ENCODE measurements at regions not wholly inside any gene's neighbourhood (a gene's known extent, or its start where the extent isn't known, plus 50 kb on each side); places are given as distances from the start of the nearest gene placed in this dataset.
"Not testable (repeated sequence)": the region's sequence is repeated elsewhere in the genome, so short reads cannot be mapped to it uniquely, and the experiment has no call there.

DNA sequence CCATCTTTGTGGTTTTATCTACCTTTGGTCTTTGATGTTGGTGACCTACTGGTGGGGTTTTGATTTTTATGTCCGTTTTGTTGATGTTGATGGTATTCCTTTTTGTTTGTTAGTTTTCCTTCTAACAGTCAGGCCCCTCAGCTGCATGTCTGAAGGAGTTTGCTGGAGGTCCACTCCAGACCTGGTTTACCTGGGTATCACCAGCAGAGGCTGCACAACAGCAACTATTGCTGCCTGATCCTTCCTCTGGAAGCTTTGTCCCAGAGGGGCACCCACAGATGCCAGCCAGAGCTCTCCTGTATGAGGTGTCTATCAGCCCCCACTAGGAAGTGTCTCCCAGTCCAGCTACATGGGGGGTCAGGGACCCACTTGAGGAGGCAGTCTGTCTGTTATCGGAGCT, 199.3 kb upstream of the WDFY3 start:
- DNase-seq: no peak
- no peak for ATAC-seq

- no peak for DNase-seq
- no peak for ATAC-seq
These were observed 199.8 kb upstream of the WDFY3 start for GRCh38 chr4:85166318-85166717.

DNA sequence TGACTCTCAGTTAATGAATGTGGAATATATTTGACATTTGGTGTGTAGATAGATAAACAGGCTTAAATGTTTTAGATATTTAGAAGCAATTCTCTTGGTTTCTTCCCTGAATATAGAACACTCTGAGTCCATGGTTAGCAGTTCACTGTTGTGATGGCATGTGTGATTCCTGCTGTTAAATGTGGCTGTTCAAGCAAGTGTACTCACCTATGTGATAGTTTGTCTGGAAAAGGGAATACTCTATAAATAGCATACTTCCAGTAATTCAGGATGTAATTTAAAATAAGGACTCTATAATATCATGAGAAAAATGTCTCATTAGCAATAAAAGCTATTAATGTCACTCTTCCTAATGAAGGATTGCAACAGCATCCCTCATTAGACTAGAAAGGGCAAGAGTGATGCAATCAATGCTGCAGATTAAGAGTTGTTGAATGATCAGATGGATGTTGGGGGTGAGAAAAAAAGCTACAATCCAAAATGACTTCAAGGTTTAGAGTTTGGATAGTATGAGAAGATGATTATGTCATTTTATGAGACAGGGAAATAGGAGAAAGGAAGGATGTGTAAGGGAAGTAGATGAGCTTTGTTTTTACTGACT, 201.8 kb upstream of the WDFY3 start:
- ATAC-seq (no peak), DNase-seq (no peak)

- ATAC-seq: no peak
- no peak for DNase-seq
These were observed 203.8 kb upstream of the WDFY3 start for GRCh38 chr4:85170241-85170640.

DNA sequence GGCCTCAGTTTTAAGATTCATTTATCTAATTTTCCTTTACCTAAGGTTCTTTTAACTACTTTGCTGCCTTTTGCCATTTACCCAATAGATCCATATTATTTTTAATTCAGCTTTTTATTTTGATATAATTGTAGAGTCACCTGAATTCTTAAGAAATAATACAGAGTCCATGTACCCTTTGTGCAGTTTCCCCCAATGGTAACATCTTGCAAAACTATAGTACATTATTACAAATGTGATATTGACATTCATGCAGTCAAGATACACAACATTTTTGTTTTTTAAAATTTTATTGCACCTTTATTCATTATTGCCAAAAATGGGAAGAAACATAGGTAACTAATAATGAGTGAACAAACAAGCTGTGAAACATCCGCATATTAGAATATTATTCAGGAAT, 208.7 kb upstream of the WDFY3 start:
- no peak for ATAC-seq
- DNase-seq: no peak

DNA sequence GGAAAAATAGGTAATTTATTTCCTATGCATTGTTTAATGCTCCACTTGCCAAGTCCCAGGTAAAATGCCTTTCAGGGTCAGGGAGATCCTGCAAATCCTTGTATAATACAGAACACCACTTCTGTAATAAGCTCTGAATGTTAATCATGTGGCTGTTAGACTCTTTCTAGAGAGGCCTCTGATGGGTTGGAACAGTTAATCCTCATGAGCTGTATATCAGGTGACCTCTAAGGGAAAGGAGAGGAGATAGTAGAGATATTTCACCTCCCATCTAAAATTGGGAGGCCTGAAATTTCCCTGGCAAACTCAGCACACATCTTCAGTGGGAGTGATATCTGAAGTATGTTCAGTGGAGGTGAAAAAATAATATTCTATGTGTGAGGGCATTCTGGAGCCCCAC, 210.6 kb upstream of the WDFY3 start:
- no peak for ATAC-seq
- no peak for DNase-seq

DNA sequence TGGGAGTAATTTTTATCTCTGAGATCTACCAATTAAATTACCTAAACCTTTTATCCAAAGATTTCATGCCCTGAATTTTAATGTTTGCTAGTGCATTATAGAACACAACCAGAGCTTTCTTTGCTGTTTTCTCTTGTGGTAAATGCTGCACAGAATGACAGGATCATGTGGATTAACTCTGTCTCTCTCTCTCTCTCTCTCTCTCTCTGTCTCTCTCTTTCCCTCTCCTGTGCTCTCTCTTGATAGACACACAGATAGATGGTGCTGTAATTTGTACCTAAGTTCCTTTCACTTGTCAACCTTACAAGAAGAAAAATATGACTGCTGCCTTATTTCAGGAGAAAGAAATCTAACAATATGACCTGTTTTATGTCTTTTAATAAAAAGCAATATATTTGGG, 211.2 kb upstream of the WDFY3 start:
- no peak for DNase-seq
- ATAC-seq: no peak

DNA sequence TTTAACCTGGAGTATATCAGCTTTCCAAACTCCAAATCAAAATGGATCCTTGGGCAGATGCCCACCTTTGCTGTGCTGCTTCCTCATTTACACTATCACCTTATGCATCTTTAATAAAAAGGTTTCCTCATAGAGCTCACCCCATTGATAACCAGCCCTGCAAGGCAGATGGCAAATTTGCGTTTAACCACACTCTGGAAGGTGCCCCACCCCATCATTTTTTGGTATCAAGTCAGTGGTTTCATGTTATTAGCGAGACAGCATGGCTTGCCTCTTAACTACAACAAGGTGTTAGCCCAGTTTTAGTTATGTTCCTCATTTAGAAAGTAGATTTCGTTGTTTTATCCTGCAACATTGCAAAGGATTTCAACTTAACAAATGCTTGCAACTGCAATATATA, 214.0 kb upstream of the WDFY3 start:
- ATAC-seq (no peak), DNase-seq (no peak)

GRCh38 chr4:85187106-85187505, 220.6 kb upstream of the WDFY3 start:
- no peak for ATAC-seq
- DNase-seq: no peak

- ATAC-seq, DNase-seq: not testable (repeated sequence)
These were observed 229.5 kb upstream of the WDFY3 start for GRCh38 chr4:85196015-85196414.

GRCh38 chr4:85200106-85200505, 233.6 kb upstream of the WDFY3 start:
- DNase-seq: no peak
- no peak for ATAC-seq

DNA sequence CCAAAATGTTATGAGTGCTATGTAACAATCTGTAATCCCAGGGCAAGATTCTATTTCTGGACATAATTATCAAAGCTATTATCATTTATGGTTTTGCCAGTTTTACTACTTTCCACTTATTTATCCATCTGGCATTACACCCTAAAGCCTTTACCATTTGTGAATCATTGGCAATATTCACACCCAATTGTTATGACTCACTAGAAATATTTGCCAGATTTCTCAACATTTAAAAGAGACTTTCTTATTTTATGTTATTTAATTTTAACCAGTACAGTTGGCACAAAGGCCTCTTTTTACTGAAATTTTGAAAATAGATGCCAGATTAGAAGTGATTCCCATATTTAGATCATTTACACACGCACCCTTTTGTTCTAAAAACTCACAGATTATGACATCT, 242.7 kb upstream of the WDFY3 start:
- DNase-seq: no peak

DNA sequence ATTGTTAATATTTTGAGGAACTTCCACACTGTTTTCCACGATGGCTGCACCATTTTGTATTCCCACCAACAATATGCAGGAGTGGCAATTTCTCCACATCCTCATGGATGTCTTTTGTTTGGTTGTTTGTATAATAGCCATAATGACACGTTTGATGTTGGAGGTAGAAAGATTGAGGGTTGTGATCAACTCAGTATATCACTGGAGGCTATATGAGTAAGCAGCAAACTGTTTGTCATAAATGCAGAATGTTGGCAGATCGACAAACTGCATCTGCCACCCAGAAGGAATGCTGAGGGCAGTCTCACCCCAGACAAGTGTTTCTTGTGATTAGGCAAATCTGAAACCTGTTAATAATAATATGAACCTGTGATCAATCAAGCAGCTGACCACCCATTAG, 243.9 kb upstream of the WDFY3 start:
- no peak for DNase-seq
- ATAC-seq: no peak

More for the DNA sequence above, 242.7 kb upstream of the WDFY3 start:
- no peak for ATAC-seq

GRCh38 chr4:85216571-85216970, 250.1 kb upstream of the WDFY3 start:
- not testable (repeated sequence) for ATAC-seq, DNase-seq

DNA sequence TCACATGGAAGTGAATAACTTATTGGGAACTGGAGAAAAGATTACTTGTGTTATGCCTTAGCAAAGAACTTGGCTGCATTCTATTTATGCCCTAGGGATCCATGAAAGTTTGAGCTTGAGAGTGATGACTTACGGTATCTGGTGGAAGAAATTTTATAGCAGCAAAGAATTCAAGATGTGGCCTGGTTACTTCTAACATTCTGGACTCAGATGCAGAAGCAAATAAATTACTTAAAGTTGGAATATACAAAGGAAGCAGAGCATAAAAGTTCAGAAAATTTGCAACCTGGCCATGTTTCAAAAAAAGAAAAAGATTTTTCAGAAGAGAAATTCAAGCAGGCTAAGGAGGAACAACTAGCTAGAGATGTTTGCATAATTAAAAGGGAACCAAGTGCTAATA, 252.3 kb upstream of the WDFY3 start:
- ATAC-seq (no peak), DNase-seq (no peak)

DNA sequence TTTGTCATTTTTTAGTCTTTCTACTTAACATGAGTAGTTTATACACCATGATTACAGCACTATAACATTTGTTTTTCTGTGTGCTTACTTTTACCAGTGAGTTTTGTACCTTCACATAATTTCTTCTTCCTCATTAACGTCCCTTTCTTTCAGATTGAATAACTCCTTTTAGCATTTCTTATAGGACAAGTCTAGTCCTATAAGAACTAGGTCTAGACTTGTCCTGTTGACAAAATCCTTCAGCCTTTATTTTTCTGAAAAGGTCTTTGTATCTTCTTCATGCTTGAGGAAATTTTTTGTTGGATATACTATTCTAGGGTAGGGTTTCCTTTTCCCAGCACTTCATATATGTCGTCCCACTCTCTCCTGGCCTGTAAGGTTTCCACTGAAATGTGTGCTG, 253.3 kb upstream of the ARHGAP24 start:
- no peak for ATAC-seq
- no peak for DNase-seq

DNA sequence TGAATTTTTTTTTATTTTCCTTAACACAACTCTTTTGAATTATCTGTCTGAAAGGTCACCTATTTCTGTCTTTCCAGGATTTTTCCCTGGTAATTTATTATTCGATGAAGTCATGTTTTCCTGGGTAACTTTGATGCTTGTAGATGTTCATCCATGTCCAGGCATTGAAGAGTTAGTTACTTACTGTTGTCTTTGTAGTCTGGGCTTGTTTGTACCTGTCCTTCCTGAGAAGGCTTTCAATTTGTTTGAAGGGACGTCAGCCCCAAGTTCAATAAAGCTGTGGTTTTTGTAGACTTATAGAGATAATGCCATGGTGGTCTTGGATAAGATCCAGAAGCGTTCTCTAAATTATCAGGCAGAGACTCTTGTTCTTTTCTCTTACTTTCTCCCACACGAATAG, 252.4 kb upstream of the ARHGAP24 start:
- ATAC-seq (no peak), DNase-seq (no peak)

DNA sequence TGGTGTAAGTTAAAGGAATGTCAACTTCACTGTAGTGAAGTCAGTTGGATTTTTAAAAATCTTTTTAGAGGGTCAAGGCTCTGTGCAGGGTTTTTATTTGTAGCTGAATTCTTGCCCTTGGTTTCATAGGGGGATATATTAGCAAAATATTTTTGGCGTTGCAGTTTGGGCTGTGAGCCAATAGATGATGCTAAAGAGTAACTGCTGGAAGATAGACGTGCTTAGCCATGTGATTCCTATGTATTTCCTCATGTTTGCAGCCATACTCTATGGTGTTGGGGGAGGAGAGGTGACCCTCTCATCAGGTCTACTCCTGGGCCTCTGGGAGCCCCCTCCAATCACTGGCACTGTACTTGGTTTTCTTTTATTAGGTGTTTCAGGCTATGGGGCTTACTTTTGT, 246.7 kb upstream of the ARHGAP24 start:
- ATAC-seq (no peak), DNase-seq (no peak)

- DNase-seq (no peak), ATAC-seq (no peak)
These were observed 241.4 kb upstream of the ARHGAP24 start for GRCh38 chr4:85233516-85233915.

DNA sequence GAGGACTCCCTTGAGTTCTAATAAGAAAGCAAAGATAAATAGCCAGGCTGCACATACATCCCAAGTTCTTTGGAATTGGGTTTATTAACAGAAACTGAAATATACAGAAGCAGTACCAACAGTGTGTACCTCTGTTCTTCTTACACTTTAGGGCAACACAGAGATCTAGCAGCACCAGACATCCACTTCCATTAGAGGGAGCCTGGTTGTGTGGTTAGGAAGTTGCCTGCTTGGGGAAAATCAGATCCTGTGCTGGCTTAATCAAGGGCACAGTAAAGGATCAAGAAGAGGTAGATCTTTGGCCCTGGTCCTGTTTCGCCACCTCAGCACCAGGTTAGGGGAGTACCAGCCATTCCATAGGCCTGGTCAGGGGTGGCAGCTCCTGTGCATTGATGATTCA, 231.1 kb upstream of the ARHGAP24 start:
- no peak for DNase-seq
- no peak for ATAC-seq

- DNase-seq: no peak
- no peak for ATAC-seq
These were observed 230.3 kb upstream of the ARHGAP24 start for GRCh38 chr4:85244638-85245037.

DNA sequence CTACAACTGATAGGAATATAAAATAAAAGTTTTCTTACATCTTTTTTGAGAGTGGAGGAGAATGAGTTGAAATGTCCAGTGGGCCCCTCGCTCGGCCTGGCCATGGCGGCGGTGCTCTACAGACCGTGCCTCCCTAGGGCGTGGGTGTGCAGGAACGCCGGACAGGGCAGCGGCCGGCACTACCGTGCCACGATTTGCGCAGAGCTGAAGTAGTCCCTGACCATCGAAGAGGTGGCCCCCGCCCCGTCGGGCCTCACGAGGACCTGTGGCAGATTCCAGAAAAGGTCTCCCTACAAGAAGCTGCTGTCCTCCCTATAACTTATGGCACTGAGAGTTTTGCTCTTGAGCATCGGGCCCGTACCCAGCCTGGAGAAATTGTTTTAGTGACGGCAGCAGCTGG, 228.9 kb upstream of the ARHGAP24 start:
- DNase-seq (no peak), ATAC-seq (no peak)

DNA sequence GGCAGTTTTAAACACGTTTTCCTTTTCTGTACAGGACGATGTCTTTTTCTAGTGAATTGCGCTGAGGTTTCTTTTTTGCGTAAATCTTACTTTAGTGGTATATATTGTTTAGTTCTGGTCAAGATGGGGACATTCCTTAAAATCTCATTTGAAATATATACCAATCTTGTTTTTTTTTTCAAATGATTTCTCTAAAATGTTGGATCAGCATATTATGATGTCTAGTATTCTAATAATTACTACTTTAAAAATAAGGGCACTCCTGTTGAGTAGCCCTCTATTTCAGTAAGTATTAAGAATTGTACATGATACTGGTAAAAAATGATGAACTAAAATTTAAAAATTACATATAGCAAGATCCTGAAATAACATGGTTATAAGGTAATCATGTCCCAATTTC, 224.1 kb upstream of the ARHGAP24 start:
- no peak for ATAC-seq
- no peak for DNase-seq

DNA sequence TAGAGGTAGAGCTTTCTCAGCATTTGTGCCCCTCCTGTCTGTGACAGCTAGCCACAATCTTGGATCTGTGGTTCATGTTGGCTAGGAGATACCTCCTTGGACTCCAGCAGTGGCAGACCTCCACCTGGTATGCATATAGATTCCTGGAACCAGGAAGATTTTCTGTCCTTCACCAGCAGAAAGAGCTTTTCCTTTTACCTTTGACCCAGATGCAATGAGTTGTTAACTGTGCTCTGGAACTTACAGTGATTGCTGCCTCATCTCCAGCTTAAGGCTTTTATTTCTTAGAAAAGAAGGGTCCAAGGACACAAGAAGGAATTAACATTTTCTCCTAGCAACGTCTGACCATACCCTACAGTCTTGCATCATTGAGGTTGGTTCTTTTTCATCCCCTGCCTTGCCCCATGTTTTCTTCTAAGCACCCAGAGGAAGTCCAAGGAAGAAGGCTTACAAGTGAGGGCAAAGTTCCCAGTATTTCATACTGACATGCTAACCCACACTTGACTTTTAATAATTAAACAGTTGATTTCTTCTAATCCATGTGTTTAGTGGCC, 217.1 kb upstream of the ARHGAP24 start:
- no peak for ATAC-seq
- no peak for DNase-seq

GRCh38 chr4:85260064-85260463, 214.9 kb upstream of the ARHGAP24 start:
- no peak for ATAC-seq
- DNase-seq: no peak

Measured in stimulated activated naive CD8-positive, alpha-beta T cell treated with anti-CD3 and anti-CD28 coated beads, Interleukin-15, Interleukin-2, amounts not matched to agents 100 U/mL and 50 U/mL, for 24 hours (primary cell).